GM23338 (cell line): ENCODE measurements at regions not wholly inside any gene's neighbourhood (a gene's known extent, or its start where the extent isn't known, plus 50 kb on each side); places are given as distances from the start of the nearest gene placed in this dataset.

Source experiments
- ATAC-seq: fragments of 200-7000 bp; cut with Tn5 transposase; 3 replicates; pipeline ENCODE4 v1.9.1; 2020
- DNase-seq: peaks from one replicate; pipeline ENCODE4 v3.0.0-alpha.2; 2015; ENCODE audit warnings: low spot score
- H2AFZ ChIP-seq: fragments of 200-600 bp; sonication (generic); 2 replicates; pipeline ENCODE4 v1.8.0; 2016; ENCODE audit warnings: antibody characterized with exemption, mild to moderate bottlenecking, moderate library complexity
- H3F3A ChIP-seq: fragments of 200-600 bp; sonication (generic); replicated peaks from 2 replicates; pipeline ENCODE4 v1.8.0; 2017; ENCODE audit warnings: antibody characterized with exemption, mixed run types, low read depth
- H3K27ac ChIP-seq: fragments of 200-600 bp; sonication (generic); 2 replicates; pipeline ENCODE4 v1.6.1; 2016; ENCODE audit warnings: low read depth
- H3K27me3 ChIP-seq: fragments of 200-600 bp; sonication (generic); 2 replicates; pipeline ENCODE4 v1.8.0; 2016; ENCODE audit warnings: mild to moderate bottlenecking, mixed run types, moderate library complexity; ENCODE audit not compliant: insufficient read depth
- H3K36me3 ChIP-seq: fragments of 200-600 bp; sonication (generic); 2 replicates; pipeline ENCODE4 v1.8.0; 2016; ENCODE audit warnings: mild to moderate bottlenecking; ENCODE audit not compliant: insufficient read depth
- H3K4me1 ChIP-seq: fragments of 200-600 bp; sonication (generic); 2 replicates; pipeline ENCODE4 v1.8.0; 2016; ENCODE audit warnings: mild to moderate bottlenecking, moderate library complexity; ENCODE audit not compliant: insufficient read depth
- H3K4me2 ChIP-seq: fragments of 200-600 bp; sonication (generic); 2 replicates; pipeline ENCODE4 v1.7.1; 2017; ENCODE audit warnings: mixed run types
- H3K4me3 ChIP-seq: fragments of 200-600 bp; sonication (generic); 2 replicates; pipeline ENCODE4 v1.6.1; 2016; ENCODE audit warnings: mixed run types
- H3K79me2 ChIP-seq: fragments of 200-600 bp; sonication (generic); replicated peaks from 2 replicates; pipeline ENCODE4 v1.8.0; 2017; ENCODE audit warnings: mild to moderate bottlenecking; ENCODE audit not compliant: insufficient read depth
- H3K9me2 ChIP-seq: fragments of 200-600 bp; sonication (generic); 2 replicates; pipeline ENCODE4 v1.8.0; 2017; ENCODE audit not compliant: insufficient read depth
- H4K20me1 ChIP-seq: fragments of 200-600 bp; sonication (generic); replicated peaks from 2 replicates; pipeline ENCODE4 v1.8.0; 2017; ENCODE audit warnings: mild to moderate bottlenecking; ENCODE audit not compliant: insufficient read depth
- H3K27ac Mint-ChIP-seq: 2 replicates; pipeline ENCODE4 v1.8.0; 2020; ENCODE audit warnings: inconsistent platforms, mild to moderate bottlenecking, moderate library complexity, mixed read lengths
- H3K27me3 Mint-ChIP-seq: 3 replicates; pipeline ENCODE4 v1.8.0; 2022; ENCODE audit warnings: low read depth, mild to moderate bottlenecking, moderate library complexity, mixed read lengths, inconsistent platforms; ENCODE audit not compliant: insufficient read depth, poor library complexity
- H3K36me3 Mint-ChIP-seq: 3 replicates; pipeline ENCODE4 v1.8.0; 2021; ENCODE audit warnings: low read depth, mild to moderate bottlenecking, inconsistent platforms, moderate library complexity, mixed read lengths
- H3K4me1 Mint-ChIP-seq: 3 replicates; pipeline ENCODE4 v1.8.0; 2020; ENCODE audit warnings: mild to moderate bottlenecking, inconsistent platforms, mixed read lengths
- H3K4me3 Mint-ChIP-seq: 3 replicates; pipeline ENCODE4 v1.8.0; 2021; ENCODE audit warnings: moderate library complexity, mild to moderate bottlenecking, inconsistent platforms, mixed read lengths
- H3K9me3 Mint-ChIP-seq: 3 replicates; pipeline ENCODE4 v1.8.0; 2020; ENCODE audit warnings: moderate library complexity, mild to moderate bottlenecking, inconsistent platforms, mixed read lengths
- CREB1 ChIP-seq: fragments of 250-450 bp; sonication (Bioruptor Pico); IDR thresholded peaks from 2 replicates; pipeline ENCODE4 v1.5.0; 2020; ENCODE audit warnings: low read depth, mild to moderate bottlenecking, moderate library complexity
- CTCF ChIP-seq, 2 experiments: fragments of 200-600 bp in 1 of 2; sonication (generic) in 1 of 2; conservative IDR thresholded peaks; 2 replicates each; pipeline versions ENCODE4 v1.5.1 to v1.6.1; 2016 to 2017; ENCODE audit warnings: antibody characterized with exemption in 2 of 2, low read depth in 2 of 2, mild to moderate bottlenecking in 2 of 2, moderate library complexity in 1 of 2
- EZH2 ChIP-seq: fragments of 200-600 bp; sonication (generic); IDR thresholded peaks from one replicate; pipeline ENCODE4 v1.8.0; 2017; ENCODE audit warnings: antibody characterized with exemption, mild to moderate bottlenecking, low read depth; ENCODE audit not compliant: unreplicated experiment
- EZH2phosphoT487 ChIP-seq: fragments of 200-600 bp; sonication (generic); IDR thresholded peaks from one replicate; pipeline ENCODE4 v1.8.1; 2018; ENCODE audit warnings: antibody characterized with exemption; ENCODE audit not compliant: unreplicated experiment
- JUNB ChIP-seq: IDR thresholded peaks from one replicate; pipeline ENCODE4 v1.6.1; 2016; ENCODE audit warnings: antibody characterized with exemption; ENCODE audit not compliant: unreplicated experiment
- POLR2AphosphoS5 ChIP-seq: IDR thresholded peaks from 2 replicates; pipeline ENCODE4 v1.6.1; 2016; ENCODE audit warnings: antibody characterized with exemption, low read depth
- REST ChIP-seq: IDR thresholded peaks from one replicate; pipeline ENCODE4 v1.6.1; 2018; ENCODE audit warnings: antibody characterized with exemption; ENCODE audit not compliant: unreplicated experiment
- STAT1 ChIP-seq: IDR thresholded peaks from one replicate; pipeline ENCODE4 v1.6.1; 2016; ENCODE audit warnings: antibody characterized with exemption; ENCODE audit not compliant: unreplicated experiment
- ZNF114 ChIP-seq: fragments of 250-450 bp; sonication (Bioruptor Pico); IDR thresholded peaks from 2 replicates; pipeline ENCODE4 v1.5.0; 2020; ENCODE audit warnings: mild to moderate bottlenecking, moderate library complexity
- ZNF331 ChIP-seq: fragments of 250-450 bp; sonication (Bioruptor Pico); IDR thresholded peaks from 2 replicates; pipeline ENCODE4 v1.5.0; 2020; ENCODE audit warnings: low read depth, mild to moderate bottlenecking, moderate library complexity
- ZNF462 ChIP-seq: fragments of 250-450 bp; sonication (Bioruptor Pico); IDR thresholded peaks from 2 replicates; pipeline ENCODE4 v1.5.0; 2020; ENCODE audit warnings: mild to moderate bottlenecking, moderate library complexity

- H3K4me1 ChIP-seq = peaks cover 29% of the 10 kb centered on the region
- H4K20me1 ChIP-seq = no peaks in the 10 kb centered on the region
- peaks cover 37% of the 10 kb centered on the region for H3K4me1 Mint-ChIP-seq
- H3K4me2 ChIP-seq = peak overlapping the region; percentile 68; the same call in 1 of the 2 replicates
- H3K9me2 ChIP-seq = no peaks in the 10 kb centered on the region
- H3K36me3 ChIP-seq = no peaks in the 10 kb centered on the region
- H3K27ac Mint-ChIP-seq = no peak overlapping the region
- no peaks in the 10 kb centered on the region for H3K79me2 ChIP-seq
- TF ChIP-seq CTCF (conservative IDR thresholded peaks at IDR 0.05; ENCODE audit: low read depth in 2 of 2) = peak; percentile 10 to 29; a peak in 2 of 4 replicates
- no peak for TF ChIP-seq ZNF331 (CRISPR knock-in tag)
- H3K4me3 ChIP-seq = no peak overlapping the region
- DNase-seq (peak; percentile 58), ATAC-seq (peak; percentile 73)
- H2AFZ ChIP-seq = peak overlapping the region; percentile 86
- no peaks in the 10 kb centered on the region for H3K36me3 Mint-ChIP-seq
- no peaks in the 10 kb centered on the region for H3K27me3 ChIP-seq
- no peak overlapping the region for H3K4me3 Mint-ChIP-seq
- no peaks in the 10 kb centered on the region for H3K9me3 Mint-ChIP-seq
- no peaks in the 10 kb centered on the region for H3K27me3 Mint-ChIP-seq
- no peak overlapping the region; the same call in 1 of the 2 replicates for H3K27ac ChIP-seq
- H3F3A ChIP-seq = no peaks in the 10 kb centered on the region
Observed at GRCh38 chr7:26081638-26082037, 70.4 kb upstream of the NFE2L3 start.

GRCh38 chr7:26083113-26083512 is 68.9 kb upstream of the NFE2L3 start:
- no peaks in the 10 kb centered on the region for H3F3A ChIP-seq
- DNase-seq = no peak
- Mint-ChIP-seq H3K27ac (no peak overlapping the region), H3K36me3 (no peaks in the 10 kb centered on the region), H3K27me3 (no peaks in the 10 kb centered on the region), H3K9me3 (no peaks in the 10 kb centered on the region), H3K4me1 (peaks cover 37% of the 10 kb centered on the region), H3K4me3 (no peak overlapping the region)
- H3K79me2 ChIP-seq = no peaks in the 10 kb centered on the region
- peaks cover 29% of the 10 kb centered on the region for H3K4me1 ChIP-seq
- no peaks in the 10 kb centered on the region for H3K27me3 ChIP-seq
- ATAC-seq = no peak
- H3K36me3 ChIP-seq = no peaks in the 10 kb centered on the region
- H3K9me2 ChIP-seq = no peaks in the 10 kb centered on the region
- no peak overlapping the region for H3K4me2 ChIP-seq
- no peak overlapping the region for H3K4me3 ChIP-seq
- no peaks in the 10 kb centered on the region for H4K20me1 ChIP-seq
- H3K27ac ChIP-seq = no peak overlapping the region
- H2AFZ ChIP-seq = peak overlapping the region; percentile 40; the same call in 1 of the 2 replicates
- TF ChIP-seq ZNF331 (CRISPR knock-in tag) = no peak
- no peak for TF ChIP-seq REST
- no peak for TF ChIP-seq EZH2
- TF ChIP-seq ZNF462 (CRISPR knock-in tag) = no peak
- no peak for TF ChIP-seq ZNF114 (CRISPR knock-in tag)
- TF ChIP-seq STAT1 = no peak
- TF ChIP-seq POLR2AphosphoS5 = no peak
- TF ChIP-seq EZH2phosphoT487 = no peak
- TF ChIP-seq JUNB = no peak
- no peak for TF ChIP-seq CREB1 (CRISPR knock-in tag)
